C4-2B (cell line): ENCODE measurements at regions not wholly inside any gene's neighbourhood (a gene's known extent, or its start where the extent isn't known, plus 50 kb on each side); places are given as distances from the start of the nearest gene placed in this dataset.

Experiments used
- H3K27ac ChIP-seq: fragments of 450-650 bp; 2 replicates; pipeline ENCODE4 v1.5.1; 2017
- ZFX ChIP-seq: fragments of 450-650 bp; IDR thresholded peaks from 2 replicates; pipeline ENCODE4 v1.6.1; 2017
- TF ChIP-seq, protein P1 (sequence below): fragments of 450-650 bp; conservative IDR thresholded peaks from 2 replicates; pipeline ENCODE4 v1.5.1; 2017; ENCODE audit warnings: mild to moderate bottlenecking

DNA sequence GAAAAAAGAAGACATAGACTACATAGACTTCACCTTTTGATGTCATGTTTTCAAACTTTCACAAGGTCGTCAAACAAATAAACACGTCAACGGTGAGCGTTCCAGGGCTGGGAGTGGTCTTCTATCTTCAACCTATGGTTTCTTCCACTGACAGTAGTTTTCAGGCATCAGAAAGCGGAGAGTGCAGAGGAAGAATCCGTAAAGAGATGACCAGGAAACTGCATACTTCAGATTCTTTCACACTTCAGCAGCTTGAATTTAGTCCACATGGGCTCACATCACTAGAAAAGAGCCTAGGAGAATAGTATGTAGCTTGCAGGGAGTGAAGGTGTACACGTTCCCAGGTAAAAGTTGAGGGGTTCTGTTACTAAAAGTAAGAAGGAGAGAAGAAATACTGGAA lies 58.5 kb downstream of the NPY1R start:
- no peak for TF ChIP-seq ZFX
- TF ChIP-seq, protein P1, sequence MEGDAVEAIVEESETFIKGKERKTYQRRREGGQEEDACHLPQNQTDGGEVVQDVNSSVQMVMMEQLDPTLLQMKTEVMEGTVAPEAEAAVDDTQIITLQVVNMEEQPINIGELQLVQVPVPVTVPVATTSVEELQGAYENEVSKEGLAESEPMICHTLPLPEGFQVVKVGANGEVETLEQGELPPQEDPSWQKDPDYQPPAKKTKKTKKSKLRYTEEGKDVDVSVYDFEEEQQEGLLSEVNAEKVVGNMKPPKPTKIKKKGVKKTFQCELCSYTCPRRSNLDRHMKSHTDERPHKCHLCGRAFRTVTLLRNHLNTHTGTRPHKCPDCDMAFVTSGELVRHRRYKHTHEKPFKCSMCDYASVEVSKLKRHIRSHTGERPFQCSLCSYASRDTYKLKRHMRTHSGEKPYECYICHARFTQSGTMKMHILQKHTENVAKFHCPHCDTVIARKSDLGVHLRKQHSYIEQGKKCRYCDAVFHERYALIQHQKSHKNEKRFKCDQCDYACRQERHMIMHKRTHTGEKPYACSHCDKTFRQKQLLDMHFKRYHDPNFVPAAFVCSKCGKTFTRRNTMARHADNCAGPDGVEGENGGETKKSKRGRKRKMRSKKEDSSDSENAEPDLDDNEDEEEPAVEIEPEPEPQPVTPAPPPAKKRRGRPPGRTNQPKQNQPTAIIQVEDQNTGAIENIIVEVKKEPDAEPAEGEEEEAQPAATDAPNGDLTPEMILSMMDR, result no peak
- no peak overlapping the region for H3K27ac ChIP-seq

DNA sequence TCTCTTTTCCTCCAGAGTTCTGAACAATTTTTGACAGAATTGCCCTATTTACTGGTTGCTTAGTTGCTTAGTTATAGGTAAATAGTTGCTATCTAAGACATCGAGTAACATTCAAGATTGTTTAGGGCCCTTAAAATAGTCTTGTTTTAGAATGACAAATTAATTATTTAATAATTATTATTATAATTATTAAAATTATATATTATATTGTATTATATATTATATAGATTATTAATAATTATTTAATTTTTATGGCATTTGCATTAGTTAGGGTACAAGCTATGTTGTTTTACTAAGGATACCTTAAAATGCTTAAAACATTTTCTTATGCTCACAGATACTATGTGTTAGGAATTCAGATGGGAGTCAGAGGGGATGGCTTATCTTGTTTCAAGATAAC lies 59.2 kb downstream of the NPY1R start:
- TF ChIP-seq, protein P1, result no peak
- no peak for TF ChIP-seq ZFX
- no peak overlapping the region for H3K27ac ChIP-seq

DNA sequence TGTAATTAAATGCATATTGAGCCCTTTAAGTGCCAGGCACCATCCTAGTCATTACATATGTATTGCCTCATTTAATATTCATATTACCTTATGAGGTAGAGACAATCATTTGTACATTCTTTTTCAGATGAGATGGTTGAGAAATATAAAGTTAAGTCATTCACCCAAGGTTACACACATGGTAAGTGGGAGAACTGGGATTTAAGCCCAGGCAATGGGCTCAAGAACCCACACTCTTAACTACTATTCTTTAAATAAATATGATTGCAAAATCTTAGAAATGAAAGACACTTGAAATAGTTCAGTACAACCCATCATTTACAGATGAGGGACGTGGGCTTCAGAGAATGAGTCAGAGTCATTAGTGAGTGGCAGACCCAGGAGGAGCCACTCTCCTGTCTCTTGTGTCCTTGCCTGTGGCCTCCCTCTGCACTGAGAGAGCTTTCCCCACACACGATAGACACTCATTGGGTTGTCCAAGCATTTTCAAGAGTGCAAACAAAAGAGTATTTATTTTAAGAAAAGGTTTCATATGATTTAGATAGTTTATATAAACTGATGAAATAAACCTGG lies 60.8 kb downstream of the NPY1R start:
- TF ChIP-seq, protein P1, result no peak
- no peak for TF ChIP-seq ZFX
- no peak overlapping the region for H3K27ac ChIP-seq

DNA sequence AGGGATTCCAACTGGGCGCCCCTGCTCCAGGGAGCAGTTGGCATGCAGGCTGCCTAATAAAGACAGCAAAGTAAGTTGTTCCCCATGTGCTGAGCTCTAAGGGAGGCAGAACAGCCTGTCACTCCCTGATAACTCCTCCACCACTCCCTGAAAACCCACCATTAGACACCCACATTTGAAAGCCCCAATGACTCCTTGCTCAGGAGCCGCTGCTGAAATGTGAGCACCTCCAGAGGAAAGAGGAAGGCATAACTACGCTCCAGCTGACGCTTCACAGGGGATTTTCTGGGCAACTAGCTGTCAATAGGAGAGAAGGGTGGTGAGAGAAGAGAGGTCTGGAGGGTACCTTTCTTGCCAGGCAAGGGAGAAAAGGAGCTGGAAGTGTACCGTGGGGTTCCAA lies 62.5 kb downstream of the NPY1R start:
- TF ChIP-seq, protein P1, result no peak
- TF ChIP-seq ZFX, result no peak
- no peak overlapping the region for H3K27ac ChIP-seq

DNA sequence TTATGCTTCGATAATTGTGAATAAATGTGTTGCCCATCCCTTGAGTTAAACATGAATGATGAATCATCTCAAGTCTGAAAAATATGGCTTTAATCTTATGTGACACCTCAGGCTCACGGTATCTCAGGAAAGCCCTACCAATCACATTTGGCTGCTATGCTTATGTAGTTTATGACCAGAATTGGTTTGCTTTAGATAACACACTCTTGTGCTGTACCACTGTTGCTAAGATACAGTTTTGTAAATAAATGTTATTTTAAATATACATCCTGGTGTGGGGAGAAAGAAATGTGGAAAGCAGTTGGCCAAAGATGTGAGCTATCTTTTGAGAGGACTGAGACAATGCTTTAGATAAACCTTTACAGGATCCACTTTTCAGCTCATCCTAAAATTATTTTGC lies 63.2 kb downstream of the NPY1R start:
- H3K27ac ChIP-seq, result no peak overlapping the region
- TF ChIP-seq, protein P1, result no peak
- TF ChIP-seq ZFX, result no peak

DNA sequence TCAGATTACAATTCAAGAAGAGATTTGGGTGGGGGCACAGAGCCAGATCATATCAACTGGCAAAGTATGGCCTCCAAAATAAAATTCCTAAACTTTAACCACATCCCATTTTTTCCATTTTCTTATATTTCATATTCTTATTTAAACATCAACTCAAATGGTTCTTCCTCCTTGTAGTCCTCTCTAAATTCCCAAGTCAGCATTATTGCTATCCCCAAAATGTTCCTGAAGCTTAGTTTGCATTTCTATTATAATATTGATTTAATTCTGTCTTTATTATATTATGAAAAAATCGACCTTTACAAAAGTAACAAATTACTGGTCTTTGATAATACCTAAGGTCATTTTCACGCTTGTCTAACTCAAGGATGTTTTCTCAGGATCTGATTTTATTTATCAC lies 67.5 kb downstream of the NPY1R start:
- H3K27ac ChIP-seq, result no peak overlapping the region
- TF ChIP-seq, protein P1, result no peak
- TF ChIP-seq ZFX, result no peak

DNA sequence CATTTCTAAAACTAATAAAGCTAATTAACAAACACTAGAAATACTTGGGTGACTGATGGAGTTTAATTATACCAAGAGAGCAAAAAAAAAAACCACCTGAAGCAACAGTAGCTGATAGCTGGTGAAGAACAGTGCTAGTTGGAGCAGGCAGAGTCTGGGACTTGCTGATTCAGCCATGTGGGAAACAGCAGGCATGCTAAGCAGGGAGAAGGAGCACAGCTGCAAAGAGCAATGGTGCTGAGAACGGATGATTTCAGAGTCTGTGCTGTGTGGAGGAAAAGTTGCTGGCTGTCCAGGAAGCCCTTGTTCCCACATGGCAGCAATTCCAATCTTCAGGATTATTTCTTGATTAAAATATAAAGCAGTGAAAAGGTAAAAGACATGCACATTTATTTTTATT lies 68.8 kb downstream of the NPY1R start:
- TF ChIP-seq ZFX, result no peak
- TF ChIP-seq, protein P1, result no peak
- no peak overlapping the region for H3K27ac ChIP-seq
